PC-3 (cell line): ENCODE measurements at regions not wholly inside any gene's neighbourhood (a gene's known extent, or its start where the extent isn't known, plus 50 kb on each side); places are given as distances from the start of the nearest gene placed in this dataset.

Experiments used
- ATAC-seq: fragments of 200-7000 bp; cut with Tn5 transposase; 2 replicates; pipeline ENCODE4 v1.9.1; 2020; ENCODE audit warnings: mild to moderate bottlenecking, moderate library complexity
- BruUV-seq: library from RNA; stranded (reverse); fragments of 400-500 nt; replicated peaks from 2 replicates; lab custom pipeline; 2021; lab: Mats Ljungman, UMichigan
- CTCF ChIA-PET: fragments of 300-600 bp; sonication (Branson Sonifier 250); formaldehyde crosslinking; loops from one replicate; lab custom pipeline; 2022; ENCODE audit warnings: antibody characterized with exemption; lab: Charles Lee
- POLR2A ChIA-PET: fragments of 300-600 bp; sonication (Branson Sonifier 250); formaldehyde crosslinking; loops from one replicate; lab custom pipeline; 2022; ENCODE audit warnings: antibody characterized with exemption; ENCODE audit not compliant: unreplicated experiment; lab: Charles Lee
- DNase-seq: peaks from one replicate; pipeline ENCODE4 v3.0.0-alpha.2; 2015
- H2AFZ ChIP-seq: fragments of 300-600 bp; sonication (generic); 2 replicates; pipeline ENCODE4 v1.6.0; 2016; ENCODE audit warnings: antibody characterized with exemption, low read length
- H3F3A ChIP-seq: fragments of 300-600 bp; sonication (generic); one replicate; pipeline ENCODE4 v1.6.0; 2017; ENCODE audit warnings: antibody characterized with exemption, low read length, control low read depth, mild to moderate bottlenecking; ENCODE audit not compliant: unreplicated experiment
- H3K27ac ChIP-seq: fragments of 300-600 bp; sonication (generic); 2 replicates; pipeline ENCODE4 v1.5.1; 2016; ENCODE audit warnings: mild to moderate bottlenecking, low read length
- H3K27me3 ChIP-seq: fragments of 300-600 bp; sonication (generic); 2 replicates; pipeline ENCODE4 v1.6.1; 2016; ENCODE audit warnings: low read length, mixed read lengths
- H3K36me3 ChIP-seq: fragments of 300-600 bp; sonication (generic); 2 replicates; pipeline ENCODE4 v1.6.1; 2016; ENCODE audit warnings: low read depth, mixed run types, low read length, mixed read lengths
- H3K4me1 ChIP-seq: fragments of 300-600 bp; sonication (generic); 2 replicates; pipeline ENCODE4 v1.5.1; 2016; ENCODE audit warnings: low read length; ENCODE audit not compliant: insufficient read depth
- H3K4me2 ChIP-seq: fragments of 300-600 bp; sonication (generic); 2 replicates; pipeline ENCODE4 v1.6.0; 2016; ENCODE audit warnings: low read length
- H3K4me3 ChIP-seq: fragments of 300-600 bp; sonication (generic); 2 replicates; pipeline ENCODE4 v1.5.1; 2016; ENCODE audit warnings: mild to moderate bottlenecking, low read length, mixed read lengths
- H3K79me2 ChIP-seq: fragments of 300-600 bp; sonication (generic); 2 replicates; pipeline ENCODE4 v1.6.1; 2017; ENCODE audit warnings: low read length, mixed read lengths
- H3K9ac ChIP-seq: fragments of 300-600 bp; sonication (generic); 2 replicates; pipeline ENCODE4 v1.6.0; 2016; ENCODE audit warnings: mild to moderate bottlenecking, low read length
- H3K9me2 ChIP-seq: fragments of 300-600 bp; sonication (generic); replicated peaks from 2 replicates; pipeline ENCODE4 v1.6.1; 2016; ENCODE audit warnings: mixed run types, low read length, mixed read lengths
- H3K9me3 ChIP-seq: fragments of 300-600 bp; sonication (generic); 2 replicates; pipeline ENCODE4 v1.6.1; 2016; ENCODE audit warnings: low read length, mixed read lengths
- H4K20me1 ChIP-seq: fragments of 300-600 bp; sonication (generic); 2 replicates; pipeline ENCODE4 v1.6.1; 2016; ENCODE audit warnings: low read length, mixed read lengths
- EZH2 ChIP-seq: fragments of 300-600 bp; sonication (generic); IDR thresholded peaks from one replicate; pipeline ENCODE4 v1.6.1; 2017; ENCODE audit warnings: antibody characterized with exemption, mild to moderate bottlenecking, low read length; ENCODE audit not compliant: unreplicated experiment
- EZH2phosphoT487 ChIP-seq: fragments of 300-600 bp; sonication (generic); IDR thresholded peaks from 2 replicates; pipeline ENCODE4 v1.6.1; 2018; ENCODE audit warnings: mild to moderate bottlenecking, antibody characterized with exemption, low read length, borderline replicate concordance
- intact Hi-C: fragments of 100-400 bp; cut with micrococcal nuclease; formaldehyde crosslinking; loops from 2 replicates; pipeline ENCODE4 v1.9.0; 2023
- TF ChIP-seq, protein P1 (sequence below): fragments of 300-600 bp; sonication (generic); conservative IDR thresholded peaks from 2 replicates; pipeline ENCODE4 v1.5.1; 2017; ENCODE audit warnings: antibody characterized with exemption, low read depth, mild to moderate bottlenecking, low read length

DNA sequence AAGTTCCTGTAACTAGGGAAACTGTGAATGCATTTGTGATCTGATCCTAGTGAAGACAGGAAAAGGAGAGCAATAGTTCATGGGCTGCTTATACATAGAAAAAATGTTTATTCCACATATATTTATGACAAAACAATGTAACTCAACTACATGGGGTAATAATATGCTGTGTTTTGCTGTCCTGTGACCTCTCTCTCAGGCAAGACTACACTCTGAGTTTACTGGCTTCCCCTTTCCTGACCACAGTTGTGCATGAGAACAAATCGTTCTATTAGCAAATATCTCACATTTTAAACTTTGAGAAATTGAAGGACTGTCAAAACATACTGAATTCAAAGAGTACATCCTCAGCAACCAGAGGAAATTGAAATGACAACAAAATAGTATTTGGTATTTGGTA is 161.9 kb upstream of the TRPC6 start:
- no peak overlapping the region for H3K4me2 ChIP-seq
- no peaks in the 10 kb centered on the region for H3K27me3 ChIP-seq
- no peaks in the 10 kb centered on the region for H3K36me3 ChIP-seq
- TF ChIP-seq, protein P1, sequence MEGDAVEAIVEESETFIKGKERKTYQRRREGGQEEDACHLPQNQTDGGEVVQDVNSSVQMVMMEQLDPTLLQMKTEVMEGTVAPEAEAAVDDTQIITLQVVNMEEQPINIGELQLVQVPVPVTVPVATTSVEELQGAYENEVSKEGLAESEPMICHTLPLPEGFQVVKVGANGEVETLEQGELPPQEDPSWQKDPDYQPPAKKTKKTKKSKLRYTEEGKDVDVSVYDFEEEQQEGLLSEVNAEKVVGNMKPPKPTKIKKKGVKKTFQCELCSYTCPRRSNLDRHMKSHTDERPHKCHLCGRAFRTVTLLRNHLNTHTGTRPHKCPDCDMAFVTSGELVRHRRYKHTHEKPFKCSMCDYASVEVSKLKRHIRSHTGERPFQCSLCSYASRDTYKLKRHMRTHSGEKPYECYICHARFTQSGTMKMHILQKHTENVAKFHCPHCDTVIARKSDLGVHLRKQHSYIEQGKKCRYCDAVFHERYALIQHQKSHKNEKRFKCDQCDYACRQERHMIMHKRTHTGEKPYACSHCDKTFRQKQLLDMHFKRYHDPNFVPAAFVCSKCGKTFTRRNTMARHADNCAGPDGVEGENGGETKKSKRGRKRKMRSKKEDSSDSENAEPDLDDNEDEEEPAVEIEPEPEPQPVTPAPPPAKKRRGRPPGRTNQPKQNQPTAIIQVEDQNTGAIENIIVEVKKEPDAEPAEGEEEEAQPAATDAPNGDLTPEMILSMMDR: no peak
- TF ChIP-seq EZH2: no peak
- TF ChIP-seq EZH2phosphoT487: no peak
- DNase-seq (no peak), ATAC-seq (no peak)
- no peaks in the 10 kb centered on the region for H3K9me2 ChIP-seq
- no peaks in the 10 kb centered on the region for H3K79me2 ChIP-seq
- ChIA-PET CTCF (no interaction called here), POLR2A (no interaction called here)
- no TSS peak for BruUV-seq
- no peaks in the 10 kb centered on the region for H3K9me3 ChIP-seq
- no peaks in the 10 kb centered on the region for H4K20me1 ChIP-seq
- no peak overlapping the region for H2AFZ ChIP-seq
- intact Hi-C loops: no loop called here
- H3K4me3 ChIP-seq: no peak overlapping the region
- H3K9ac ChIP-seq: no peak overlapping the region
- H3K4me1 ChIP-seq: no peaks in the 10 kb centered on the region
- H3F3A ChIP-seq: no peaks in the 10 kb centered on the region
- no peak overlapping the region for H3K27ac ChIP-seq

DNA sequence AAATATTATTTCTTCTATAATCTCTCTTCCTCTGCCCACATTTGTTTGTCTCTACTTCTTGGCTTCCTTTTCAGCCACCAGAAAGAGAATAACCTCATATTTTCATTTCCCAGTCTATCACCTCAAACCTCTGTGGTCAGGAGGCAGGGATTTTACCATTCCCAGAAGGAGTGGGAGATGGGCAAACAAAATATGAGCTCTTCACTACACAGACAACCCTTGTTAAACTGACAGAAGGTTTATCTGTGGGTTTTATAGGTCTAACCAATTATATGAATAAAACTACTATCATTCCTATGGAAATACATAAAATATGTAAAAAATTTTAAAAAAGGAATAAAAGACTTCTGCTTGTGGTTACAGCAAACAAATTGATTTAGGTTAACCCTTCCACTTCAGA is 160.0 kb upstream of the TRPC6 start:
- no peak overlapping the region for H3K4me3 ChIP-seq
- POLR2A ChIA-PET: interaction anchor here (0.5 kb wide), 1 partner anchor 85 kb away, joined by 4 read pairs; no protein-coding TSS in a partner anchor
- no peak overlapping the region for H3K27ac ChIP-seq
- no peak overlapping the region for H3K4me2 ChIP-seq
- H3F3A ChIP-seq: no peaks in the 10 kb centered on the region
- no peaks in the 10 kb centered on the region for H3K9me2 ChIP-seq
- H3K9me3 ChIP-seq: no peaks in the 10 kb centered on the region
- intact Hi-C loops: no loop called here
- H3K4me1 ChIP-seq: no peaks in the 10 kb centered on the region
- no peak for DNase-seq
- no peak; the same call in 1 of the 2 replicates for ATAC-seq
- H3K79me2 ChIP-seq: no peaks in the 10 kb centered on the region
- H2AFZ ChIP-seq: no peak overlapping the region
- H3K36me3 ChIP-seq: no peaks in the 10 kb centered on the region
- TF ChIP-seq, protein P1: no peak
- TF ChIP-seq EZH2 (no peak), EZH2phosphoT487 (no peak)
- no peak overlapping the region for H3K9ac ChIP-seq
- no peaks in the 10 kb centered on the region for H3K27me3 ChIP-seq
- CTCF ChIA-PET: no interaction called here
- H4K20me1 ChIP-seq: no peaks in the 10 kb centered on the region
- no TSS peak for BruUV-seq

DNA sequence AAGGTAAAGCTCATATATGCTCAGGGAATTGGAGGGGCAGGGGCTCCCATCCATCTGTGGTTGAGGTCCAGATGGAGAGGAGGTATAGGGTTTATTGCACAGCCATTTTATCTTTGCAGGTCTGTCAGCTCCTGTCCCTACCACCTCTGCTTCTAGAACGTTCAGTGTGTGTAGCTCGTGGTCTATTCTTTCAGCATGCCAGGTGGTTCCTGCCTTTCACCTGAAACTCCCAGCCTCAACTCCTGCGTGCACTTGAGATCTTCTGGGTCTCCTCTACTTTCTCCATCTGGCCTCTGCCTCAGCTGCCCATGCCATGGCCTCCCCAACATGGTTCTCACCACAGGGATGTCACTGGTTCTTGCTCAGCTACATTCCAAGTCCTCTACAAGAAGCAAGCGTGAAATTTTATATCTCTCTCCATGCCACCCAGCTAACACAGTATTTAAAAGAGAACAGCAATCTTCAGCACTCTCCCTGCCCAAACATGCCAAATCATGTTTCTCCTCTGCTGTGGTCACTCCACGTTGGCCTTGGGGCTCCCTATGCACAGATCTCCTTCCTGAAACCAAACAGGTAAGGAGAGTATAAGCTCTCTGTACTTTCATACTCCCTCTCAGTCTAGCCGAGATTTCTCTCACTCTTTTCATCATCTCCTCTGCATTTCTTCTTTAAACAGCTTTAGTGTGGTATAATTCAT is 157.8 kb upstream of the TRPC6 start:
- TF ChIP-seq EZH2: no peak
- no peak for TF ChIP-seq EZH2phosphoT487
- TF ChIP-seq, protein P1: no peak
- POLR2A ChIA-PET: no interaction called here
- Histone ChIP-seq H3K4me3 (no peak overlapping the region), H3K9ac (no peak overlapping the region), H4K20me1 (no peaks in the 10 kb centered on the region), H3K9me2 (no peaks in the 10 kb centered on the region), H3K79me2 (no peaks in the 10 kb centered on the region), H3F3A (no peaks in the 10 kb centered on the region), H3K27ac (no peak overlapping the region), H2AFZ (no peak overlapping the region), H3K27me3 (no peaks in the 10 kb centered on the region), H3K4me2 (no peak overlapping the region), H3K36me3 (no peaks in the 10 kb centered on the region), H3K9me3 (no peaks in the 10 kb centered on the region), H3K4me1 (no peaks in the 10 kb centered on the region)
- ATAC-seq (no peak), DNase-seq (no peak)
- CTCF ChIA-PET: no interaction called here
- no TSS peak for BruUV-seq
- intact Hi-C loops: no loop called here
